Peyer's patch (tissue), 4 donors: ENCODE measurements at regions not wholly inside any gene's neighbourhood (a gene's known extent, or its start where the extent isn't known, plus 50 kb on each side); places are given as distances from the start of the nearest gene placed in this dataset.
A peak's percentile ranks its signal among the peaks of the same experiment; 100 is the strongest.

Experiments
- POLR2A ChIP-seq, 2 donors: fragments of 450-650 bp; IDR thresholded peaks; one replicate each; pipeline ENCODE4 v1.5.1; 2017; ENCODE audit warnings: antibody characterized with exemption in 2 of 2, mild to moderate bottlenecking in 2 of 2, moderate library complexity in 2 of 2
- TF ChIP-seq, protein P1 (sequence below), 6 experiments: fragments of 450-650 bp in 4 of 6; fragments of 200-600 bp in 2 of 6; sonication (generic) in 1 of 6; IDR thresholded peaks; one replicate each; pipeline ENCODE4 v1.5.1; 2017 to 2019; ENCODE audit warnings: antibody characterized with exemption in 6 of 6, mild to moderate bottlenecking in 3 of 6, moderate library complexity in 1 of 6

DNA sequence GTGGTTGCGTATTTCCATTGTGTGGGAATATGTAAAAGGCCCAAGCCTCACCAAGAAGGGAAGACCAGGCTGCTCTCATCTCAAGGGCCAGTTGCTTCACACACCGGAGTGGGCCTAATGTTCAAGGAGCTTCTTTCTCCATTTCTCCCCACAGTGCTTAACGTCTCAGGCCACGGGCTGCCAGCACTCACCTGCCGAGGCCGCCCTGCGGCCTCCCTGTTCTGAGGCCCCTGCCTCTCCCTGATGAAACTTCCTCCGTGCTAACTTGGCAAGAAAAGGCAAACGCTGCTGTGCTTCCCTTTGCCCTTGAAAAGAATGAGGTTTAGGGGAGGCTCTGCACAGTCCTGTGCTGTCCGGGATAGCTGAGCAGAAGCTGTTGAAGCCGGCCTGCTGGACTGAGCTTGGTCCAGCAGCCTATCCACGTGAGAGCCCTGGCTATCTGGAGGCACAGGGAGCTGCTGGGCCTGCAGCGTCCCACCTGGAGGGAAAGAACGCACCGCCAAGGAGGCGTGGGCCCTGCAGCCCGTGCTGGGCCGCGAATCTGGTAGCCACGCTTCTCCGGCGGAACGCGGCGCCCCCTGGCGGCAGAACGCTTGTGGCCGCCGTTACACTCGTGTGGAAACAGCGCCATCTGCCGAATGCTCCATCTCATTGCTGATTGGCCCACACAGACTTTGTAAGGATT is 73.5 kb upstream of the PRSS3 start:
- TF ChIP-seq, protein P1, sequence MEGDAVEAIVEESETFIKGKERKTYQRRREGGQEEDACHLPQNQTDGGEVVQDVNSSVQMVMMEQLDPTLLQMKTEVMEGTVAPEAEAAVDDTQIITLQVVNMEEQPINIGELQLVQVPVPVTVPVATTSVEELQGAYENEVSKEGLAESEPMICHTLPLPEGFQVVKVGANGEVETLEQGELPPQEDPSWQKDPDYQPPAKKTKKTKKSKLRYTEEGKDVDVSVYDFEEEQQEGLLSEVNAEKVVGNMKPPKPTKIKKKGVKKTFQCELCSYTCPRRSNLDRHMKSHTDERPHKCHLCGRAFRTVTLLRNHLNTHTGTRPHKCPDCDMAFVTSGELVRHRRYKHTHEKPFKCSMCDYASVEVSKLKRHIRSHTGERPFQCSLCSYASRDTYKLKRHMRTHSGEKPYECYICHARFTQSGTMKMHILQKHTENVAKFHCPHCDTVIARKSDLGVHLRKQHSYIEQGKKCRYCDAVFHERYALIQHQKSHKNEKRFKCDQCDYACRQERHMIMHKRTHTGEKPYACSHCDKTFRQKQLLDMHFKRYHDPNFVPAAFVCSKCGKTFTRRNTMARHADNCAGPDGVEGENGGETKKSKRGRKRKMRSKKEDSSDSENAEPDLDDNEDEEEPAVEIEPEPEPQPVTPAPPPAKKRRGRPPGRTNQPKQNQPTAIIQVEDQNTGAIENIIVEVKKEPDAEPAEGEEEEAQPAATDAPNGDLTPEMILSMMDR (IDR thresholded peaks at IDR 0.05): peak; percentile 95 to 100 (median 100)
- peak in 1 of 2 donors; percentile 21 for TF ChIP-seq POLR2A (IDR thresholded peaks at IDR 0.05)
